ENCODE measurements at regions not wholly inside any gene's neighbourhood (a gene's known extent, or its start where the extent isn't known, plus 50 kb on each side); places are given as distances from the start of the nearest gene placed in this dataset.
"Not testable (repeated sequence)": the region's sequence is repeated elsewhere in the genome, so short reads cannot be mapped to it uniquely, and the experiment has no call there.

- DNase-seq (ENCODE audit: low read depth), result no peak
- no peak overlapping the region for H3K4me3 ChIP-seq (ENCODE audit: low read length)
- no peak for TF ChIP-seq CTCF (conservative IDR thresholded peaks at IDR 0.05; ENCODE audit: low read depth, low read length)
These were observed 259.9 kb downstream of the GJA1 start for GRCh38 chr6:121695329-121695728.

GRCh38 chr6:121697921-121698320 is 262.5 kb downstream of the GJA1 start:
- no peak for DNase-seq (ENCODE audit: low read depth)
- no peak overlapping the region for H3K4me3 ChIP-seq (ENCODE audit: low read length)
- no peak for TF ChIP-seq CTCF (conservative IDR thresholded peaks at IDR 0.05; ENCODE audit: low read depth, low read length)

GRCh38 chr6:121698617-121699016 is 263.2 kb downstream of the GJA1 start:
- no peak for TF ChIP-seq CTCF (conservative IDR thresholded peaks at IDR 0.05; ENCODE audit: low read depth, low read length)
- DNase-seq (ENCODE audit: low read depth), result no peak
- H3K4me3 ChIP-seq (ENCODE audit: low read length), result no peak overlapping the region

GRCh38 chr6:121703129-121703528 is 267.7 kb downstream of the GJA1 start:
- DNase-seq (ENCODE audit: low read depth); H3K4me3 ChIP-seq (ENCODE audit: low read length): not testable (repeated sequence)

- no peak for TF ChIP-seq CTCF (conservative IDR thresholded peaks at IDR 0.05; ENCODE audit: low read depth, low read length)
- H3K4me3 ChIP-seq (ENCODE audit: low read length), result no peak overlapping the region
- no peak for DNase-seq (ENCODE audit: low read depth)
These were observed 276.0 kb downstream of the GJA1 start for GRCh38 chr6:121711472-121711871.

- DNase-seq (ENCODE audit: low read depth), result no peak
- no peak overlapping the region for H3K4me3 ChIP-seq (ENCODE audit: low read length)
- TF ChIP-seq CTCF (conservative IDR thresholded peaks at IDR 0.05; ENCODE audit: low read depth, low read length), result no peak
These were observed 282.2 kb downstream of the GJA1 start for GRCh38 chr6:121717686-121718085.

- not testable (repeated sequence) for H3K4me3 ChIP-seq (ENCODE audit: low read length); DNase-seq (ENCODE audit: low read depth)
These were observed 285.4 kb downstream of the GJA1 start for GRCh38 chr6:121720867-121721266.

GRCh38 chr6:121723623-121724022 is 288.2 kb downstream of the GJA1 start:
- H3K4me3 ChIP-seq (ENCODE audit: low read length), result no peak overlapping the region
- no peak for TF ChIP-seq CTCF (conservative IDR thresholded peaks at IDR 0.05; ENCODE audit: low read depth, low read length)
- no peak for DNase-seq (ENCODE audit: low read depth)
